ENCODE measurements at regions not wholly inside any gene's neighbourhood (a gene's known extent, or its start where the extent isn't known, plus 50 kb on each side); places are given as distances from the start of the nearest gene placed in this dataset.

GRCh38 chr10:128587689-128588088 is 461.5 kb upstream of the MKI67 start:
- DNase-seq: no peak

GRCh38 chr10:128588402-128588801 is 462.2 kb upstream of the MKI67 start:
- no peak for DNase-seq

GRCh38 chr10:128594688-128595087 is 468.5 kb upstream of the MKI67 start:
- no peak for DNase-seq

- no peak for DNase-seq
These were observed 470.7 kb upstream of the MKI67 start for GRCh38 chr10:128596906-128597305.

GRCh38 chr10:128599030-128599429 is 472.8 kb upstream of the MKI67 start:
- DNase-seq: no peak

GRCh38 chr10:128599538-128599937 is 473.3 kb upstream of the MKI67 start:
- no peak for DNase-seq

GRCh38 chr10:128602183-128602582 is 476.0 kb upstream of the MKI67 start:
- DNase-seq: no peak

GRCh38 chr10:128604025-128604424 is 477.8 kb upstream of the MKI67 start:
- no peak for DNase-seq

- DNase-seq: no peak
These were observed 479.0 kb upstream of the MKI67 start for GRCh38 chr10:128605180-128605579.

- DNase-seq: no peak
These were observed 479.8 kb upstream of the MKI67 start for GRCh38 chr10:128606055-128606454.

GRCh38 chr10:128608791-128609190 is 482.6 kb upstream of the MKI67 start:
- no peak for DNase-seq

GRCh38 chr10:128609460-128609859 is 483.2 kb upstream of the MKI67 start:
- no peak for DNase-seq

GRCh38 chr10:128610113-128610512 is 483.9 kb upstream of the MKI67 start:
- no peak for DNase-seq

GRCh38 chr10:128612195-128612594 is 486.0 kb upstream of the MKI67 start:
- DNase-seq: no peak

- DNase-seq: no peak
These were observed 486.4 kb upstream of the MKI67 start for GRCh38 chr10:128612631-128613030.

GRCh38 chr10:128614016-128614605 is 487.9 kb upstream of the MKI67 start:
- DNase-seq: no peak

- DNase-seq: no peak
These were observed 488.8 kb upstream of the MKI67 start for GRCh38 chr10:128614802-128615553.

GRCh38 chr10:128617532-128617931 is 491.3 kb upstream of the MKI67 start:
- no peak for DNase-seq

GRCh38 chr10:128622706-128623105 is 496.5 kb upstream of the MKI67 start:
- DNase-seq: no peak

GRCh38 chr10:128623776-128624175 is 497.6 kb upstream of the MKI67 start:
- DNase-seq: no peak

GRCh38 chr10:128624656-128625530 is 498.7 kb upstream of the MKI67 start:
- no peak for DNase-seq

GRCh38 chr10:128625926-128626325 is 499.7 kb upstream of the MKI67 start:
- no peak for DNase-seq

GRCh38 chr10:128626397-128627000 is 500.3 kb upstream of the MKI67 start:
- DNase-seq: no peak
